Left ventricle myocardium inferior (tissue), 1 donor: ENCODE measurements at regions not wholly inside any gene's neighbourhood (a gene's known extent, or its start where the extent isn't known, plus 50 kb on each side); places are given as distances from the start of the nearest gene placed in this dataset.

Experiments
- DNase-seq: peaks from one replicate; pipeline ENCODE4 v3.0.0-alpha.2; 2020
- H3K27ac ChIP-seq: fragments of 200-600 bp; replicated peaks from 2 replicates; pipeline ENCODE4 v1.8.0; 2021
- H3K27me3 ChIP-seq: fragments of 200-600 bp; 2 replicates; pipeline ENCODE4 v1.8.0; 2021; ENCODE audit warnings: low read depth
- H3K36me3 ChIP-seq: fragments of 200-600 bp; 2 replicates; pipeline ENCODE4 v1.8.0; 2021
- H3K4me1 ChIP-seq: fragments of 200-600 bp; 2 replicates; pipeline ENCODE4 v1.8.0; 2021
- H3K4me3 ChIP-seq: fragments of 200-600 bp; 2 replicates; pipeline ENCODE4 v1.8.0; 2021; ENCODE audit warnings: mild to moderate bottlenecking, moderate library complexity
- H3K9me3 ChIP-seq: fragments of 200-600 bp; replicated peaks from 2 replicates; pipeline ENCODE4 v1.8.0; 2021
- intact Hi-C: fragments of 100-400 bp; cut with micrococcal nuclease; formaldehyde crosslinking; loops from one replicate; pipeline ENCODE4 v1.11.0; 2022
- TF ChIP-seq, protein P1 (sequence below): fragments of 200-600 bp; IDR thresholded peaks from 2 replicates; pipeline ENCODE4 v1.8.0; 2021; ENCODE audit warnings: antibody characterized with exemption, mild to moderate bottlenecking, borderline replicate concordance
- donor health status: DM: no; HTN: yes; CAD: no; lungs with severe emphysema.

DNA sequence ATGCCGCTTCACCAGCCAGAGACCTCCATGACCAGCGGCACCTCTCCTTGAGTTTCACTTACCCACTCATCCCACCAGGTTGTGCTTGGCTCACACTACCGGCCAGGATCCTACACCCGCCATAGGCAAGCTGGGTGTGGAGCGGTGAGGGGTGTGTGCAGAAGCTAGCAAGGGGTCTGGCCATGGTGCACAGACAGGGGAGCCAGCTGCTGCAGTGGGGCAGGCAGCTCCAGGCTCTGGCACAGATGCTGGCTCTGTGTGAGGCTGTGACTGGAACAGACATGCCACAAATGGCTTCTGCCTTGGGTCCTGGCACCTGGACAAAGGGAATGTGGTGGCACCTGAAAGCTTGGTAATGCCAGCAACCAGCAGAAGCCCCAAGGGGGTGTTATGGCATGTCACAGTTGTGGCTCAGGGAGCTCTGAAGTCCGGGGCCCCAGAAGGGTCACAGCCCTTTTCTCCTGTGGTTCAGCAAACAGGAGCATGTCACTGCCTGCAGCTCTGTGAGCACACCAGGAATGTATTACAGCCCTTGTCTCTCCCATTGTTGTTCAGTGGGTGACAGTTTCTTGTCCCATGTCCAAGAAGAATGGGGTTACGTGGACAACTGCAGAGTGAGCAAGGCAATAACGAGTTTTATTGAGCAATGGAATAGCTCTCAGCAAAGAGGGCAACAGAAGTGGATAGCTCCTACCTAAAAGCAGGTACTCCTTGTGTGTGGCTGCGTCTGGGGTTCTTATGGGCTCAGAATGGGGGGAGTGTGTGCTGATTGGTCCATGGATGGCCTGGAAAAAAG lies 2791.0 kb upstream of the PCDH20 start:
- no peak for DNase-seq
- TF ChIP-seq, protein P1, sequence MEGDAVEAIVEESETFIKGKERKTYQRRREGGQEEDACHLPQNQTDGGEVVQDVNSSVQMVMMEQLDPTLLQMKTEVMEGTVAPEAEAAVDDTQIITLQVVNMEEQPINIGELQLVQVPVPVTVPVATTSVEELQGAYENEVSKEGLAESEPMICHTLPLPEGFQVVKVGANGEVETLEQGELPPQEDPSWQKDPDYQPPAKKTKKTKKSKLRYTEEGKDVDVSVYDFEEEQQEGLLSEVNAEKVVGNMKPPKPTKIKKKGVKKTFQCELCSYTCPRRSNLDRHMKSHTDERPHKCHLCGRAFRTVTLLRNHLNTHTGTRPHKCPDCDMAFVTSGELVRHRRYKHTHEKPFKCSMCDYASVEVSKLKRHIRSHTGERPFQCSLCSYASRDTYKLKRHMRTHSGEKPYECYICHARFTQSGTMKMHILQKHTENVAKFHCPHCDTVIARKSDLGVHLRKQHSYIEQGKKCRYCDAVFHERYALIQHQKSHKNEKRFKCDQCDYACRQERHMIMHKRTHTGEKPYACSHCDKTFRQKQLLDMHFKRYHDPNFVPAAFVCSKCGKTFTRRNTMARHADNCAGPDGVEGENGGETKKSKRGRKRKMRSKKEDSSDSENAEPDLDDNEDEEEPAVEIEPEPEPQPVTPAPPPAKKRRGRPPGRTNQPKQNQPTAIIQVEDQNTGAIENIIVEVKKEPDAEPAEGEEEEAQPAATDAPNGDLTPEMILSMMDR, result no peak
- intact Hi-C loops, result no loop called here
- H3K27me3 ChIP-seq, result no peaks in the 10 kb centered on the region
- no peaks in the 10 kb centered on the region for H3K36me3 ChIP-seq
- no peaks in the 10 kb centered on the region for H3K4me1 ChIP-seq
- no peak overlapping the region for H3K27ac ChIP-seq
- H3K9me3 ChIP-seq, result peaks cover 31% of the 10 kb centered on the region
- no peak overlapping the region for H3K4me3 ChIP-seq

DNA sequence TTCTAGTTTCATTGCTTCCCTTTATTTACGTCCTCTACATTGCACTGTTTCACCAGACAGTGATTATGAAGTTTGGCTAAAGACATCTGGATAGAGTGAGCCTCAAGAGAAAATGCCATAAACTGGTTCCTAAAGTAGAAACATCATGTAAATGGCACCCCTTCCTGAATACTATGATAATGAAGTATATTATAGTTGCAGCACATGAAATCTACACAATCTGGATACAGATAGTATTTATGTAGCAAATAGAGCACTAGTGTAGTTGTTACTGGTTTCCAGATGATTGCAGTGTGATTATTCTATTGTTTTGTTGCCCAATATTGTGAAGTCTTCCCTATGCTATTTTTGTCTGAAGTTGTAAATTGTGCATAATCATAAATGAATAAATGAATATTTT lies 2786.9 kb upstream of the PCDH20 start:
- Histone ChIP-seq H3K27ac (no peak overlapping the region), H3K4me3 (no peak overlapping the region), H3K36me3 (no peaks in the 10 kb centered on the region), H3K27me3 (no peaks in the 10 kb centered on the region), H3K9me3 (peaks cover 12% of the 10 kb centered on the region), H3K4me1 (no peaks in the 10 kb centered on the region)
- intact Hi-C loops, result no loop called here
- TF ChIP-seq, protein P1, result no peak
- DNase-seq, result no peak

DNA sequence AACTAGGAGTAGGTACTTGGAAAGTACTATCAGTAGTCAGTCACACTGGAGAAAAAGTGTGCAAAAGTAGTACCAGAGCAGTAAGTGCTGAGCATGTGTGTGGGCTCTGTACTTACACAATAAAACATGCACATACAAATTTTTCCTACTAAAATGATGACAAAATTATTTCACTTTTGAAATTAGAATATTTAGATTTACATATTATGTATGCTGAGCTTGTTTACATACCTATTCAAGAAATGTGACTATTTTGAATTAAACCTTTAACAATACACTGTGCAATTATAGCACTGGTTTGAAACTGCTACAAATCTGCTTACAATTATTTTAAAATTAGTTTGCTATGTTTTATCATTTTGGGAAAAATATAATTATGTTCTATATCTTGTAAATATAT lies 2781.6 kb upstream of the PCDH20 start:
- TF ChIP-seq, protein P1, result no peak
- Histone ChIP-seq H3K4me3 (no peak overlapping the region), H3K27me3 (no peaks in the 10 kb centered on the region), H3K4me1 (no peaks in the 10 kb centered on the region), H3K27ac (no peak overlapping the region), H3K36me3 (no peaks in the 10 kb centered on the region), H3K9me3 (no peaks in the 10 kb centered on the region)
- intact Hi-C loops, result no loop called here
- no peak for DNase-seq

DNA sequence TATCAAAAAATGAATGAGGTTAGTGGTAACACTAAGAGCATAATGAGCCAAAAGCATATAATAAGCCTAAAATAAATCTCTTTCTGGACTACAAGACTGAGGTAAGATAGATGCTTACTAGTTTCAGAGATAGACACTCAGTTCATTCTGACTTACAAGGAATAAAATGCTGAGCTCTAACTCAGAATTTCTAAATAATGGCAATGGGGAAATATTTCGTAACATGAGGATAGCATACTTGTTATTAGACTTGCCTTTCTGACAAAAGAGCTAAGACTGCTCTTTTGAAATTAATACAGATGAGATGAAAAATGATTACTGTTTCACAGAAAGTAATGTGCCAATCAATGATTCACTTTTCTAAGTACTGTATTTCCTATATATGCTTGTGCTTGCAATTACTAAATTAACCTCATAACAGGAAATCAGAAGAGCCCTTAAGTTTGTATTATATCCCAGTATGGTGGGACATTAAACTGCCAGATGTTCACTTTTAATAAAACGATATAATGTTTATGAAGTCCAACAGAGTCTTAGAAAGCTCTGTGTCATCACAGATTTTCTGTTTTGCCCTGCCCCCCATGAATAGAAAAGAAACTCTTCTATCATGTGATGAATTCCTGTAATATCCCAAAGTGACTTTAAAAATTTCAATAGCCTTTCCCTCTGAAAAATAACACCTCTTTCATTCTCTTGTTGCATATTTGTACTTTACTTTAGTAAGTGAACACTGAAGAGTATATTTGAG lies 2771.0 kb upstream of the PCDH20 start:
- TF ChIP-seq, protein P1, result no peak
- Histone ChIP-seq H3K27ac (no peak overlapping the region), H3K4me1 (no peaks in the 10 kb centered on the region), H3K27me3 (no peaks in the 10 kb centered on the region), H3K9me3 (peaks cover 5% of the 10 kb centered on the region), H3K4me3 (no peak overlapping the region), H3K36me3 (no peaks in the 10 kb centered on the region)
- intact Hi-C loops, result no loop called here
- no peak for DNase-seq

DNA sequence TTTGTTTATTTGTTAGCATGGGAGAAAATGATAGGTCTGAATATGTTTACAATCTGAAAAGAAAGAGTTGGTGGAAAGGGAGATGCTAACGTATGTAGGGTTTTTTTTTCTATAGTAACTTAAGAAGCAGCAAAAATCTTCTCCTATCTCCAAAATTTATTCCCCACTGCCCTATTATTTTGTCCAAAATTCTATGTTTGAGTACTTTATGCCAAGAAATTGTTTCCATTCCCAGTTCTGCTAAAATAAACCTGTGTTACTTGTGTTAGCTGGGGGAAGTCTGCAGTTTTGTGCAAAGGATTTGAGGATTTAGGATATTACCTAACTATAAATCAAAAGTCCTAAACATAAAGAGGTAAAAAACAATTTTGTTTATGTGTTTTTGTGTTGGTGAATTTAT lies 2770.4 kb upstream of the PCDH20 start:
- peaks cover 5% of the 10 kb centered on the region for H3K9me3 ChIP-seq
- TF ChIP-seq, protein P1, result no peak
- no peak overlapping the region for H3K4me3 ChIP-seq
- no peaks in the 10 kb centered on the region for H3K27me3 ChIP-seq
- no peaks in the 10 kb centered on the region for H3K4me1 ChIP-seq
- no peaks in the 10 kb centered on the region for H3K36me3 ChIP-seq
- intact Hi-C loops, result no loop called here
- DNase-seq, result no peak
- no peak overlapping the region for H3K27ac ChIP-seq
